HCT116 (cell line): ENCODE measurements at regions not wholly inside any gene's neighbourhood (a gene's known extent, or its start where the extent isn't known, plus 50 kb on each side); places are given as distances from the start of the nearest gene placed in this dataset.

Experiments used
- ATAC-seq: fragments of 200-7000 bp; cut with Tn5 transposase; 2 replicates; pipeline ENCODE4 v1.9.1; 2020; ENCODE audit warnings: mild to moderate bottlenecking, moderate library complexity
- BruUV-seq: library from RNA; stranded (reverse); fragments of 400-500 nt; replicated peaks from 2 replicates; lab custom pipeline; 2021; lab: Mats Ljungman, UMichigan
- CTCF ChIA-PET: fragments of 300-600 bp; sonication (Branson Sonifier 250); formaldehyde crosslinking; loops from one replicate; lab custom pipeline; 2021; ENCODE audit warnings: antibody characterized with exemption; lab: Charles Lee
- POLR2A ChIA-PET: fragments of 300-600, 350-600 bp; sonication (Branson Sonifier 250); formaldehyde crosslinking; loops from one replicate; lab custom pipeline; 2021; ENCODE audit warnings: antibody characterized with exemption; lab: Charles Lee
- RAD21 ChIA-PET, 2 experiments: fragments of 300-600 bp; sonication (Branson Sonifier 250); formaldehyde crosslinking; loops; one replicate each; lab custom pipeline; 2023; ENCODE audit warnings: low total read pairs in 2 of 2; ENCODE audit not compliant: uncharacterized antibody in 2 of 2, unreplicated experiment in 2 of 2, low non-redundant PET in 1 of 2; lab: Charles Lee
- DNase-seq: peaks from one replicate; pipeline ENCODE4 v3.0.0-alpha.2; 2010; ENCODE audit warnings: low read depth, low spot score
- H2AFZ ChIP-seq: fragments of 200-600 bp; shearing (Covaris generic), sonication (generic); 2 replicates; pipeline ENCODE4 v1.6.1; 2017; ENCODE audit warnings: low read depth, mixed run types, mixed read lengths, antibody characterized with exemption, low read length; ENCODE audit not compliant: poor library complexity, severe bottlenecking
- H3K27ac ChIP-seq: 2 replicates; pipeline ENCODE4 v1.5.1; 2012; ENCODE audit warnings: low read depth, low read length
- H3K27me3 ChIP-seq: fragments of 200-600 bp; sonication (generic); 2 replicates; pipeline ENCODE4 v1.6.1; 2016; ENCODE audit warnings: mixed run types, low read length, mixed read lengths; ENCODE audit not compliant: insufficient read depth
- H3K36me3 ChIP-seq, 2 experiments: fragments of 200-500 bp in 1 of 2; fragments of 200-600 bp in 1 of 2; sonication (Bioruptor generic) in 1 of 2; sonication (generic) in 1 of 2; 2 replicates each; pipeline versions ENCODE4 v1.5.1 to v1.6.1; 2014 to 2016; ENCODE audit warnings: low read length in 2 of 2, inconsistent platforms in 1 of 2, mixed read lengths in 1 of 2, mixed run types in 1 of 2; ENCODE audit not compliant: insufficient read depth in 2 of 2, control insufficient read depth in 1 of 2
- H3K4me1 ChIP-seq, 2 experiments: fragments of 200-600 bp in 1 of 2; sonication (generic) in 1 of 2; 2 replicates each; pipeline versions ENCODE4 v1.5.1 to v1.6.1; 2012 to 2017; ENCODE audit warnings: low read length in 2 of 2, inconsistent platforms in 1 of 2, mild to moderate bottlenecking in 1 of 2, mixed read lengths in 1 of 2, mixed run types in 1 of 2, moderate library complexity in 1 of 2; ENCODE audit not compliant: insufficient read depth in 2 of 2, control insufficient read depth in 1 of 2
- H3K4me2 ChIP-seq: fragments of 200-600 bp; sonication (generic); 2 replicates; pipeline ENCODE4 v1.6.1; 2017; ENCODE audit warnings: mixed run types, low read length, mixed read lengths
- H3K4me3 ChIP-seq, 2 experiments: fragments of 200-600 bp in 1 of 2; sonication (generic) in 1 of 2; replicated peaks in 1 of 2; 2 replicates each; pipeline ENCODE4 v1.5.1; 2011 to 2016; ENCODE audit warnings: low read length in 2 of 2, control low read depth in 1 of 2, low read depth in 1 of 2, mild to moderate bottlenecking in 1 of 2, mixed read lengths in 1 of 2, mixed run types in 1 of 2
- H3K79me2 ChIP-seq: fragments of 200-600 bp; sonication (generic); 2 replicates; pipeline ENCODE4 v1.6.1; 2017; ENCODE audit warnings: mild to moderate bottlenecking, mixed run types, low read length, moderate library complexity, mixed read lengths; ENCODE audit not compliant: insufficient read depth
- H3K9ac ChIP-seq: fragments of 200-600 bp; sonication (generic); 2 replicates; pipeline ENCODE4 v1.6.1; 2016; ENCODE audit warnings: low read length, mixed read lengths
- H3K9me2 ChIP-seq: fragments of 200-600 bp; sonication (generic), shearing (Covaris generic); 2 replicates; pipeline ENCODE4 v1.6.1; 2017; ENCODE audit warnings: mixed run types, mild to moderate bottlenecking, moderate library complexity; ENCODE audit not compliant: insufficient read depth
- H3K9me3 ChIP-seq, 2 experiments: fragments of 200-500 bp in 1 of 2; fragments of 200-600 bp in 1 of 2; sonication (Bioruptor generic) in 1 of 2; sonication (generic) in 1 of 2; 2 replicates each; pipeline ENCODE4 v1.6.1; 2014 to 2017; ENCODE audit warnings: low read length in 2 of 2, mixed read lengths in 2 of 2, inconsistent platforms in 1 of 2, low read depth in 1 of 2, mild to moderate bottlenecking in 1 of 2, mixed run types in 1 of 2, moderate library complexity in 1 of 2; ENCODE audit not compliant: control insufficient read depth in 1 of 2, insufficient read depth in 1 of 2
- H4K20me1 ChIP-seq: fragments of 200-600 bp; sonication (generic), shearing (Covaris generic); 2 replicates; pipeline ENCODE4 v1.6.1; 2017; ENCODE audit warnings: mixed run types, mild to moderate bottlenecking, moderate library complexity; ENCODE audit not compliant: insufficient read depth
- CTCF ChIP-seq, 3 experiments: fragments of 200-600 bp in 1 of 3; sonication (generic) in 1 of 3; IDR thresholded peaks in 2 of 3; conservative IDR thresholded peaks in 1 of 3; 2 replicates each; pipeline ENCODE4 v1.5.1; 2012 to 2017; ENCODE audit warnings: low read depth in 2 of 3, low read length in 2 of 3, antibody characterized with exemption in 1 of 3, borderline replicate concordance in 1 of 3, control low read depth in 1 of 3, mild to moderate bottlenecking in 1 of 3, mixed read lengths in 1 of 3, mixed run types in 1 of 3, moderate library complexity in 1 of 3; ENCODE audit not compliant: insufficient read depth in 1 of 3
- FOSL1 ChIP-seq: IDR thresholded peaks from 2 replicates; pipeline ENCODE4 v1.6.1; 2012; ENCODE audit warnings: low read depth
- MAX ChIP-seq: IDR thresholded peaks from 2 replicates; pipeline ENCODE4 v1.6.1; 2012
- TCF7L2 ChIP-seq: IDR thresholded peaks from 2 replicates; pipeline ENCODE4 v1.7.0; 2011; ENCODE audit warnings: borderline replicate concordance, inconsistent platforms; ENCODE audit not compliant: insufficient read depth, insufficient read length; ENCODE audit errors: extremely low read depth
- YY1 ChIP-seq: IDR thresholded peaks from 2 replicates; pipeline ENCODE4 v1.6.1; 2011; ENCODE audit warnings: low read length, low read depth, moderate library complexity, mild to moderate bottlenecking; ENCODE audit not compliant: insufficient replicate concordance; ENCODE audit errors: extremely low read depth
- ZBTB33 ChIP-seq: IDR thresholded peaks from 2 replicates; pipeline ENCODE4 v1.6.1; 2011; ENCODE audit warnings: mild to moderate bottlenecking, low read length, moderate library complexity; ENCODE audit not compliant: insufficient replicate concordance; ENCODE audit errors: extremely low read depth
- intact Hi-C: fragments of 100-400 bp; cut with micrococcal nuclease; formaldehyde crosslinking; loops from 2 replicates; pipeline ENCODE4 v1.10.0; 2022

- no peak overlapping the region for H3K9ac ChIP-seq
- ChIA-PET CTCF (no interaction called here), RAD21 (no interaction called here), POLR2A (no interaction called here)
- H3K9me3 ChIP-seq: no peaks in the 10 kb centered on the region
- H2AFZ ChIP-seq: no peak overlapping the region
- no peak overlapping the region for H3K4me3 ChIP-seq
- DNase-seq: no peak
- no peaks in the 10 kb centered on the region for H3K36me3 ChIP-seq
- H3K4me2 ChIP-seq: no peak overlapping the region
- H3K79me2 ChIP-seq: no peaks in the 10 kb centered on the region
- H3K9me2 ChIP-seq: no peaks in the 10 kb centered on the region
- intact Hi-C loops: no loop called here
- H4K20me1 ChIP-seq: no peaks in the 10 kb centered on the region
- no peaks in the 10 kb centered on the region for H3K4me1 ChIP-seq
- no peak for TF ChIP-seq CTCF (IDR thresholded peaks at IDR 0.05 in 2 of 3, conservative IDR thresholded peaks at IDR 0.05 in 1 of 3; ENCODE audit: borderline replicate concordance in 1 of 3, insufficient read depth in 1 of 3, low read depth in 2 of 3, low read length in 2 of 3)
- no peak for TF ChIP-seq ZBTB33
- TF ChIP-seq FOSL1: no peak
- no peak for TF ChIP-seq YY1
- no peak for TF ChIP-seq MAX
- no peak for TF ChIP-seq TCF7L2
- ATAC-seq: no peak
- H3K27me3 ChIP-seq: peaks cover 4% of the 10 kb centered on the region; the same call in 1 of the 2 replicates
- H3K27ac ChIP-seq: no peak overlapping the region
- no TSS peak for BruUV-seq
These were observed 159.5 kb upstream of the WDR11 start for GRCh38 chr10:120691625-120692024.
